PC-9 (cell line): ENCODE measurements at regions not wholly inside any gene's neighbourhood (a gene's known extent, or its start where the extent isn't known, plus 50 kb on each side); places are given as distances from the start of the nearest gene placed in this dataset.

Experiments
- CTCF ChIP-seq: fragments of 200-600 bp; sonication (generic); conservative IDR thresholded peaks from 2 replicates; pipeline ENCODE4 v1.6.1; 2017; ENCODE audit warnings: mixed run types, antibody characterized with exemption, mild to moderate bottlenecking, moderate library complexity
- EZH2 ChIP-seq: fragments of 200-600 bp; sonication (generic); IDR thresholded peaks from 2 replicates; pipeline ENCODE4 v1.8.0; 2017; ENCODE audit warnings: antibody characterized with exemption, low read depth

- TF ChIP-seq CTCF (no peak), EZH2 (no peak)
Observed at GRCh38 chr20:58116505-58116904, 111.9 kb downstream of the ANKRD60 start.
